ENCODE measurements at regions not wholly inside any gene's neighbourhood (a gene's known extent, or its start where the extent isn't known, plus 50 kb on each side); places are given as distances from the start of the nearest gene placed in this dataset.

DNA sequence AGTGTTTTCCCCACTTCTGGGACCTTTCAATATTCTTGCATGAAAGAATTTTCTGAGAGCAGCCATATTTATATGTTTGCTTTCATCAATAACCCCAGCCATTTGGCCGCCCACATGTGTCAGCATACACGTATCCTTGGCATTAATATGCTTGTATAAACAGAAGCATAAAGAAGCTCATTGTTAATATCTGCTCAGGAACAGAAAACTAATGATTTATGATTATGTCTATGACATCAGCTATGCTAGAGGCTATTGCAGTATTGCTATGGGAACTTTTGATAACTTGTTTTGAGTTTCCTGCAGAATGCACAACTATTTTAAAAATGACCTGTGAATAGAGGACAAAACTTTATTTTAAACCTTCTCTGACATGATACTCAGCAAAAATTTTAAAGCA, 300.9 kb upstream of the MTPN start:
- TF ChIP-seq, protein P1, sequence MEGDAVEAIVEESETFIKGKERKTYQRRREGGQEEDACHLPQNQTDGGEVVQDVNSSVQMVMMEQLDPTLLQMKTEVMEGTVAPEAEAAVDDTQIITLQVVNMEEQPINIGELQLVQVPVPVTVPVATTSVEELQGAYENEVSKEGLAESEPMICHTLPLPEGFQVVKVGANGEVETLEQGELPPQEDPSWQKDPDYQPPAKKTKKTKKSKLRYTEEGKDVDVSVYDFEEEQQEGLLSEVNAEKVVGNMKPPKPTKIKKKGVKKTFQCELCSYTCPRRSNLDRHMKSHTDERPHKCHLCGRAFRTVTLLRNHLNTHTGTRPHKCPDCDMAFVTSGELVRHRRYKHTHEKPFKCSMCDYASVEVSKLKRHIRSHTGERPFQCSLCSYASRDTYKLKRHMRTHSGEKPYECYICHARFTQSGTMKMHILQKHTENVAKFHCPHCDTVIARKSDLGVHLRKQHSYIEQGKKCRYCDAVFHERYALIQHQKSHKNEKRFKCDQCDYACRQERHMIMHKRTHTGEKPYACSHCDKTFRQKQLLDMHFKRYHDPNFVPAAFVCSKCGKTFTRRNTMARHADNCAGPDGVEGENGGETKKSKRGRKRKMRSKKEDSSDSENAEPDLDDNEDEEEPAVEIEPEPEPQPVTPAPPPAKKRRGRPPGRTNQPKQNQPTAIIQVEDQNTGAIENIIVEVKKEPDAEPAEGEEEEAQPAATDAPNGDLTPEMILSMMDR (IDR thresholded peaks at IDR 0.05; ENCODE audit: insufficient read depth, low read length, poor library complexity, severe bottlenecking), result no peak
- TF ChIP-seq EZH2phosphoT487 (conservative IDR thresholded peaks at IDR 0.05; ENCODE audit: low read length), result no peak
